SHP77 treated with DMSO at 0.1 percent for 48 hours (cell line): ENCODE measurements at regions not wholly inside any gene's neighbourhood (a gene's known extent, or its start where the extent isn't known, plus 50 kb on each side); places are given as distances from the start of the nearest gene placed in this dataset.
A peak's percentile ranks its signal among the peaks of the same experiment; 100 is the strongest.
"Not testable (repeated sequence)": the region's sequence is repeated elsewhere in the genome, so short reads cannot be mapped to it uniquely, and the experiment has no call there.

Experiments used
- DNase-seq: peaks from one replicate; lab custom pipeline; 2025; lab: John Stamatoyannopoulos, UW

DNA sequence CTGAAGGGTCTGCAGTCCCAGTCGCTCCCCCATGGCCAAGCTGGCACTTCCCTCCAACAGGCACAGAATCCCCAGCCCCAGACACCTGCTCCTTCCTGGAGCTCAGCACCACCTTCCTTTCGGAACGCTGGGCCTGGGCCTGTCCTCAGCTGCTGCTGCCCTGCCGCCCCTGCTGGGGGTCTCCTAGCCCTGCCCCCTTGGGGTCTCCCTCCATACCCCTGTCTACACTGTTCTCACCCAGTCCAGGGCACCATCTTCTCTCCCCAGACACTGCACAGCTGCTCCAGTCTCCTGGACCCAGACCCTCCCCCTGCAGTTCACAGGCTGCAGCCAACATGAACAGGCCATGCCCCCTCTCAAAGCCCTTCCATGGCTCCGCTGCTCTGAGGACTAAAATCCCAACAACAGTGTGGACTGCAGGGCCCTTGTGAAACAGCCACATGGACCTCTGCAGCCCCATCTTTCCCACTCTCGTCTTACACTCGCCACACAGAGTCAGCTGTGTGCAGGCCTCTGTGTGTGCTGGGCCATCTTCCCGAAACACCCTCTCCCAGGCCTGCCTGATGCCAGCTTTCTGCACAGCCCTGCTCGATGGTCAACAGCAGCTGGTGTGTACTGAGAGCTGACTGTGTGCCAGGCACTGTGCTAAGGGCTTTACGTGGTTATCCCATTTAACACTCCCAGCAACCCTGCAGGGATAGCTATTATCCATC is 361.3 kb downstream of the MATN1 start:
- not testable (repeated sequence) for DNase-seq

DNA sequence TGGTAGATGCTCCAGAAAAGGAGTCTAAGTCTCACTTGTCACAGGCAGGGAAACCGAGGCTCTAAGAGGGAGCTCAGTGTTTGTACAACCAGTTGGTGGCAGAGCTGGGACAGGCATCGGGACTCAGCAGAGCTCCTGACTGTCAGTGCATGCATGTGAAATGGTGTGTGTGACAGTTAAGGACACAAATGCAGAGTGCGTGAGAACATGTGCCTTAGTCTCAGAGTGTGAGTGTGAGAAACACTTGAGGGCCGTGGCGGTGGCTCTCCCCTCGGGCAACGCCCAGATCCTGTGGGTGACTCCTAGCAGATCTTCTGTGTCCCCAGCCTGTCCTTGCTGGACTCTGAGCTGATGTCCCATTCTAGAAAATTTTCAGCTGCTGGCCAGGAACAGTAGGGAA is 362.6 kb downstream of the MATN1 start:
- DNase-seq: no peak

- DNase-seq: no peak
These were observed 363.1 kb downstream of the MATN1 start for GRCh38 chr1:30360281-30360680.

DNA sequence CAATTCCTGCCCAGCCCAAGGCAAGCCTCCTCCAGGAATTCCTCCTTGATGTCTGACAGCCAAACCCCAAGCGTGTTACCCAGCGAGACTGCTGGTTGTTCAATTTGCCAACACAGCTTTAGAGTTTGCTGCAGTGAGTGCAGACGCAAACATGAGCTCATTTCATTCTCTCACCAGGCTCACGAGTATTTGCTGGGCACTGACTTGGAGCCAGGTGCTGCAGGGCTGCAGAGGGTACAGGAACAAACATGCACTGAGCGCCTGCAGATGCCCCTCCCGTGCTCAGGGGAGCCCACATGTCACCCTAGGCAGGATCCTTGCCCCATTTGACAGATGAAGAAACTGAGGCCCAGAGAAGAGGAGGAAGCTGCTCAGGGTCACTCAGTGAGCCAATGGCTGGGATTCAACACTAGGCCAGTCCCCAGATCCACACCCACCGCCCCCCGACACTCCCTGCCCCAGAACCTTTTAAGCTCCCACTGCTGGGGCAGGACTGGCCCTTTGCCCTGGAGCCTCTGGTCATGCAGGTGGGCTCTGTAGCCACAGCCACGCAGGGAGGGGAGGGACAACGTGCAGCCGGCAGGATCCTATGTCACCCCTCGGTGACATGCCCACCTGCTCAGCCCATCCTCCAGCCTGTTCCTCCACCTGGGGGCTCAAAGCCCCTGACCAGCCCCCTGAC is 363.7 kb downstream of the MATN1 start:
- DNase-seq: no peak

DNA sequence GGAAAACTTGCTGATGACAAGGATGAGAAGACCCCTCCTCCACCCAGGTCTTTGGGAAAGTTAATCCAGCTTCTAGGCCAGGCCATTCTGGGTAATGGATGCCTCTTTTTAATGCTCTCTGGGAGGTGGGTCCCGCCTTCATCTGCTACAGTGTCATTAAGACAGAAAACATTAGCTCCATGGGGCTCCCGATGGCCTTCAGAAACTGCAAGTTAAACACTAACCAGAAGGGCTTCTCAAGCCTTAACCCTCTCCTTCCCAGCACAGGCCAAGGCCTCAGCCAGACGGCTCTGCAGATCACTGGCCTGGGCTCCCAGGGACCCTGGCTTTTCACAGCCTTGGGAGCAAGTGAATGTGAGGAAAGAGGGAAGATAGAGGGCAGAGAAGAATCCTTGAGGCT is 364.9 kb downstream of the MATN1 start:
- DNase-seq: no peak

GRCh38 chr1:30356839-30357238 is 366.5 kb downstream of the MATN1 start:
- DNase-seq: no peak

- no peak for DNase-seq
These were observed 369.0 kb downstream of the MATN1 start for GRCh38 chr1:30354410-30354809.

DNA sequence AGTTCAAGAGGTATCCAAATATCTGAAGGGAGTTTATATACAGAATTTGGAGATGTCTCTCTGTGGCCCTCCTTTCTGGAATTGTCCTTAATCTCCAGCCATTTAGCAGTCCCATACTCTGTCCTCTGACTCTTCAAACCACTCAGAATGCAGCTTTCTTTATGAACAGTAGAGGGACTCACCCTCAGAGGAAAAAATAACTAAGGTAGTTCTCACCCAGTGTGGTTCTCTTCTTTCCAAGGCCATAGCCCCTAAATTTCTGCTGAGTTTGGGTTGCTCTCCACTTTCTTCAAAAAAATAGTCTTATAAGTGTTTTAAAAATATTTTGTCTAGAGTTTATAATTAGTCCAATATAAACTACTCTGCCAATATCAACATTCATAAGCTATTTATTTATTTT is 369.7 kb downstream of the MATN1 start:
- no peak for DNase-seq

GRCh38 chr1:30348147-30348546 is 375.2 kb downstream of the MATN1 start:
- DNase-seq: no peak

- DNase-seq: peak; percentile 58
These were observed 377.8 kb downstream of the MATN1 start for GRCh38 chr1:30345491-30346130.

DNA sequence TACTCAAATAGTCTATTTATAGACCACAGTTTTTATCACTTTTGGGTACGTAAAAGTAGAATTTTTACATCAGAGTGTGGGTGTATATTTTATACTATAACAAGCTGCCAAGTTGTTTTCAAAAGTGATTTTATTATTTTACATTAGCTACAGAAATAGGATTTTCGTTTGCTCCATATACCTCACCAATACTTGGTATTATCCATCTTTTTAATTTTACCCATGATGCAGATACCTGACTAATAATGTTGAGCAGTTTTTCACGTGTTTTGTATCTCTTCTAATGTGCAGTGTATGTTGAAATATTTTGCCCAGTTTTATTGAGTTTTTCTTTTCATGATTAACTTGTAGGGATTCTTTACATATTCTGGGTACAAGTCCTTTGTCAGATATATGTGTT is 379.8 kb downstream of the MATN1 start:
- DNase-seq: no peak

- DNase-seq: no peak
These were observed 380.7 kb downstream of the MATN1 start for GRCh38 chr1:30342535-30343141.

- no peak for DNase-seq
These were observed 382.5 kb downstream of the MATN1 start for GRCh38 chr1:30340934-30341333.

DNA sequence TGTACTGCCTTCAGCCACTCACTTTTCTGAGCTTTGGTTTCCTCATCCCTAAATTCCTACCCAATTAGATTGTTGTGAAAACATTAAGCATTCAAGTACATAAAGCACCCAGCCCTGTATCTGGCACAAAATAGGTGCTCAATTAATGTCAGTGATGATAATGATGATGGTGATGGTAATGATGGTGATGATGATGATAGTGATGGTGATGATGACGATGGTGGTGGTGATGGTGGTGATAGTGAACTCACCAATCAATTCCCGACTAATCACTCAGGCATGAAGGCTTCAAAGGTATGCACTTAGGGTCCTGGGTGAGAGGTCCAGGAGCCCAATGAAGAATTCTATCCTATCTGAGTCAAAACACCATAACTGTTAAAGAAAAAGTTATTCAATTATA is 383.5 kb downstream of the MATN1 start:
- no peak for DNase-seq

GRCh38 chr1:30338765-30339164 is 384.6 kb downstream of the MATN1 start:
- DNase-seq: no peak

- no peak for DNase-seq
These were observed 386.1 kb downstream of the MATN1 start for GRCh38 chr1:30337324-30337620.

DNA sequence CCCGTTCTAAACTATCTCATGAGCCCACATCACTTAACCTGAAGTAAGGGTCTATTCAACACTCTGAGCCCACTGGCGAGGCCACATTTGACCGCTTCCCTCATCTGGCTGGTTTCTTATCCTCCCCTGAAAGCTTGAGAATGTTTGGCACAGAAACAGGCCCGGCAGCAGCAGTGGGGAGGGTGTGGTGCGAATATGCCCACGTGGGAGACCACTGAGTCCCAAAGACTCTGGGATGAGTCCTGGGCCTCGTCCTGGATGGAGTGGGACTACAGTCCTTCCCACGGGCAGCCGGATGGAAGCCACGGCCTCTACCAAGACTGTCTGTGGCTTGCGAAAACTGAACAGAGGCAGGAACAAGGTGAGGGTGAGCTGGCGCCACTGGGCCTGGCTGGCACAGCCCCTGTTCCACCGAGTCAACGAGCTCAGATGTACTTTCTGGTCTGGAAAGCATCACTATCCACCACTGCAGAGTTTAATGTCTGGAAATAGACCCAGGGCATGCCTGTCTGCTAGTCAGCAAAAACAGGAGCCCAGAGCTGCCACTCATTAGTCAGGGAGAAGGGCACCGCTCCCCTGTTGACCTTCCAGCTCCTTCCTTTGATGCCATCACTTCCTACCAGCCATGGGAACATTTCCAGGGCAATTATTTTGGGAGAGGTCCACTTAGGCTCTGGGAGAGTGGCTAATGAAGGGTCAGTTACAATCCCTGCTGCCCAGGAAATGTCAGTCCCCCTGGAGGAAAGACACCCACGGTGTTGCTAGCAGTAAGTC is 386.6 kb downstream of the MATN1 start:
- no peak for DNase-seq

- no peak for DNase-seq
These were observed 387.4 kb downstream of the MATN1 start for GRCh38 chr1:30335997-30336390.

- DNase-seq: no peak
These were observed 387.9 kb downstream of the MATN1 start for GRCh38 chr1:30335389-30335996.

GRCh38 chr1:30334767-30335166 is 388.6 kb downstream of the MATN1 start:
- DNase-seq: no peak

GRCh38 chr1:30332116-30333094 is 391.0 kb downstream of the MATN1 start:
- DNase-seq: no peak
